ENCODE measurements at regions not wholly inside any gene's neighbourhood (a gene's known extent, or its start where the extent isn't known, plus 50 kb on each side); places are given as distances from the start of the nearest gene placed in this dataset.

- TF ChIP-seq CTCF (IDR thresholded peaks at IDR 0.05) (no peak), ZFX (IDR thresholded peaks at IDR 0.05; ENCODE audit: borderline replicate concordance) (no peak)
Measured at GRCh38 chr1:69167876-69168275, 399.8 kb upstream of the LRRC7 start.

Data from 22Rv1 (cell line).